ENCODE measurements at regions not wholly inside any gene's neighbourhood (a gene's known extent, or its start where the extent isn't known, plus 50 kb on each side); places are given as distances from the start of the nearest gene placed in this dataset.

DNA sequence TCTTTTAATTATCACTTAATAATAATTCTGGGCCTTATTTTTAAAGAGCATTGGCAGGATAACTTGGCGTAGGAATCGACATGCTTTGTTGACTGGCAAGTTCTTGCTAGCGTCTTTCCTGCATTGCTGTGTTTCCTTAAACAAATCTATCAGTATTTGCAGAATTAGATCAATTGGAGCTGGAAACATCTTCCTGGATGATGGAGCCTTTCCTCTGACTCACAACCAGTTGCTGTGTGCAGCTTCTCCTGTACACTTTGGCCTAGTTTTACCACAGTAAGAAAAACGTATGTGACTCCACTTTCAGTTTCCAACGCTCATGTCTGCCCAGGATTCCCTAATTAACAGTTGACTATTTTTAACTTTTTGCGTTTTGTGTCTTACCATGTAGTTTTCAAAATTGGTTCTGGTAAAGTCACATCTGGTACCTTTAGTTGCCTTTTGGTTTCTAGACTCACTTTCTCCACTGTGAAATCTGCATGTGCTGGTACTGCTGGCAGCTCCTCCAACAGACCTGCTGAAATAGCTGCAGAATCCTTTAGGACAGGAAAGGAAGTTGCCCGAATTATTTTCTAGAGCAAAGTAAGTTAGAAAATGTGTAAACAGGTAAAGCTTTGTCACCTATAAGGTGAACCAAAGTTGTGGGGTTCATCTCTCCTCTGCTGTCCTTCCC lies 553.2 kb upstream of the FAT1 start:
- H3K36me3 ChIP-seq (replicated peaks; ENCODE audit: insufficient read depth, low read depth), result no peaks in the 10 kb centered on the region
- no peak overlapping the region for H3K4me2 ChIP-seq
- H3K4me1 ChIP-seq (ENCODE audit: insufficient read depth), result no peaks in the 10 kb centered on the region
- TF ChIP-seq EZH2phosphoT487 (IDR thresholded peaks at IDR 0.05; ENCODE audit: low read depth, severe bottlenecking, unreplicated experiment), result no peak
- no peak for TF ChIP-seq EZH2 (IDR thresholded peaks at IDR 0.05; ENCODE audit: borderline replicate concordance)
- TF ChIP-seq, protein P1, sequence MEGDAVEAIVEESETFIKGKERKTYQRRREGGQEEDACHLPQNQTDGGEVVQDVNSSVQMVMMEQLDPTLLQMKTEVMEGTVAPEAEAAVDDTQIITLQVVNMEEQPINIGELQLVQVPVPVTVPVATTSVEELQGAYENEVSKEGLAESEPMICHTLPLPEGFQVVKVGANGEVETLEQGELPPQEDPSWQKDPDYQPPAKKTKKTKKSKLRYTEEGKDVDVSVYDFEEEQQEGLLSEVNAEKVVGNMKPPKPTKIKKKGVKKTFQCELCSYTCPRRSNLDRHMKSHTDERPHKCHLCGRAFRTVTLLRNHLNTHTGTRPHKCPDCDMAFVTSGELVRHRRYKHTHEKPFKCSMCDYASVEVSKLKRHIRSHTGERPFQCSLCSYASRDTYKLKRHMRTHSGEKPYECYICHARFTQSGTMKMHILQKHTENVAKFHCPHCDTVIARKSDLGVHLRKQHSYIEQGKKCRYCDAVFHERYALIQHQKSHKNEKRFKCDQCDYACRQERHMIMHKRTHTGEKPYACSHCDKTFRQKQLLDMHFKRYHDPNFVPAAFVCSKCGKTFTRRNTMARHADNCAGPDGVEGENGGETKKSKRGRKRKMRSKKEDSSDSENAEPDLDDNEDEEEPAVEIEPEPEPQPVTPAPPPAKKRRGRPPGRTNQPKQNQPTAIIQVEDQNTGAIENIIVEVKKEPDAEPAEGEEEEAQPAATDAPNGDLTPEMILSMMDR (IDR thresholded peaks at IDR 0.05; ENCODE audit: poor library complexity), result no peak
- no peak for DNase-seq (ENCODE audit: low spot score)
- no peaks in the 10 kb centered on the region for H4K20me1 ChIP-seq (ENCODE audit: insufficient read depth, poor library complexity, severe bottlenecking)
- no peak overlapping the region for H2AFZ ChIP-seq
- no peaks in the 10 kb centered on the region for H3K9me3 ChIP-seq (ENCODE audit: low read depth)
- no peak overlapping the region for H3K4me3 ChIP-seq
- WGBS (ENCODE audit: low lambda C conversion rate, missing lambda C conversion rate), result 78% methylated on average over 7 of the region's 7 CpGs
- no peak overlapping the region for H3K27ac ChIP-seq
- no peaks in the 10 kb centered on the region for H3K79me2 ChIP-seq
- H3K9me2 ChIP-seq (replicated peaks; ENCODE audit: insufficient read depth), result no peaks in the 10 kb centered on the region
- H3K27me3 ChIP-seq, result no peaks in the 10 kb centered on the region

- H3K4me3 ChIP-seq, result no peak overlapping the region
- no peaks in the 10 kb centered on the region for H3K9me2 ChIP-seq (replicated peaks; ENCODE audit: insufficient read depth)
- no peaks in the 10 kb centered on the region for H3K79me2 ChIP-seq
- H3K9me3 ChIP-seq (ENCODE audit: low read depth), result no peaks in the 10 kb centered on the region
- peaks cover 10% of the 10 kb centered on the region for H3K4me1 ChIP-seq (ENCODE audit: insufficient read depth)
- no peak overlapping the region for H3K27ac ChIP-seq
- 56% methylated on average over 10 of the region's 10 CpGs for WGBS (ENCODE audit: low lambda C conversion rate, missing lambda C conversion rate)
- H3K27me3 ChIP-seq, result no peaks in the 10 kb centered on the region
- no peak for DNase-seq (ENCODE audit: low spot score)
- no peak overlapping the region for H3K4me2 ChIP-seq
- no peaks in the 10 kb centered on the region for H3K36me3 ChIP-seq (replicated peaks; ENCODE audit: insufficient read depth, low read depth)
- H2AFZ ChIP-seq, result no peak overlapping the region
- no peaks in the 10 kb centered on the region for H4K20me1 ChIP-seq (ENCODE audit: insufficient read depth, poor library complexity, severe bottlenecking)
- TF ChIP-seq EZH2 (IDR thresholded peaks at IDR 0.05; ENCODE audit: borderline replicate concordance), result no peak
- TF ChIP-seq EZH2phosphoT487 (IDR thresholded peaks at IDR 0.05; ENCODE audit: low read depth, severe bottlenecking, unreplicated experiment), result no peak
- TF ChIP-seq, protein P1 (IDR thresholded peaks at IDR 0.05; ENCODE audit: poor library complexity), result no peak
Measured at GRCh38 chr4:187283201-187283955, 559.7 kb upstream of the FAT1 start.

- peak; percentile 14 for DNase-seq (ENCODE audit: low spot score)
- no peaks in the 10 kb centered on the region for H3K36me3 ChIP-seq (replicated peaks; ENCODE audit: insufficient read depth, low read depth)
Measured at GRCh38 chr4:187286525-187286924, 562.9 kb upstream of the FAT1 start.

More at GRCh38 chr4:187286525-187286924, 562.9 kb upstream of the FAT1 start:
- Histone ChIP-seq H3K27ac (peak overlapping the region; percentile 20), H4K20me1 (ENCODE audit: insufficient read depth, poor library complexity, severe bottlenecking) (no peaks in the 10 kb centered on the region), H3K4me1 (ENCODE audit: insufficient read depth) (peaks cover 10% of the 10 kb centered on the region), H3K9me2 (replicated peaks; ENCODE audit: insufficient read depth) (no peaks in the 10 kb centered on the region), H3K4me2 (no peak overlapping the region), H3K9me3 (ENCODE audit: low read depth) (no peaks in the 10 kb centered on the region), H2AFZ (peak overlapping the region; percentile 28), H3K27me3 (no peaks in the 10 kb centered on the region), H3K4me3 (no peak overlapping the region), H3K79me2 (no peaks in the 10 kb centered on the region)
- WGBS (ENCODE audit: low lambda C conversion rate, missing lambda C conversion rate), result 45% methylated on average over 6 of the region's 6 CpGs
- TF ChIP-seq, protein P1 (IDR thresholded peaks at IDR 0.05; ENCODE audit: poor library complexity), result no peak
- TF ChIP-seq EZH2 (IDR thresholded peaks at IDR 0.05; ENCODE audit: borderline replicate concordance) (no peak), EZH2phosphoT487 (IDR thresholded peaks at IDR 0.05; ENCODE audit: low read depth, severe bottlenecking, unreplicated experiment) (no peak)

All from hepatocyte (in vitro differentiated cells).